Right lung (tissue), 2 donors: ENCODE measurements at regions not wholly inside any gene's neighbourhood (a gene's known extent, or its start where the extent isn't known, plus 50 kb on each side); places are given as distances from the start of the nearest gene placed in this dataset.

Experiments
- DNase-seq, 2 donors: peaks; one replicate each; pipeline ENCODE4 v3.0.0-alpha.2; 2013

- peak; percentile 67 to 74 for DNase-seq
Measured at GRCh38 chr20:11350126-11351005, 567.3 kb upstream of the BTBD3 start.

DNA sequence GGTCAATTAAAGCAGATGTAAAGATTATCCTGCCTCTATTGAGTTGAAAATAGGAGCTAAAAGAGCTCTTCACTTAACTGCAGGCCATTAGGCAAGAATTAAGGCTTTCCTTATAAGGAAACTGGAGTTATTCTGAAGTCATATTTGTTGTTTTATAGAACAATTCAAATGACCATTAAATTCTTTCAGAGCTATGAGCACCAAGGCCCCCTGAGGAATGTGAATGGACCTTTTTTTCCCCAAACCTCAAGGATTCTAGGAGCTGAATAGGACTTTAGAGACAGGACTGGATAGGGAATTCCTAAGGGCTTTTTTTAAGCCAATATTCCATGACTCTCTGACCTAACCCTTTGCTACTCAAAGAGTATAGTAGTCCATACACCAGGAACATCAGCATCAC is 565.7 kb upstream of the BTBD3 start:
- DNase-seq = no peak

GRCh38 chr20:11354846-11355245 is 562.8 kb upstream of the BTBD3 start:
- DNase-seq = no peak

DNA sequence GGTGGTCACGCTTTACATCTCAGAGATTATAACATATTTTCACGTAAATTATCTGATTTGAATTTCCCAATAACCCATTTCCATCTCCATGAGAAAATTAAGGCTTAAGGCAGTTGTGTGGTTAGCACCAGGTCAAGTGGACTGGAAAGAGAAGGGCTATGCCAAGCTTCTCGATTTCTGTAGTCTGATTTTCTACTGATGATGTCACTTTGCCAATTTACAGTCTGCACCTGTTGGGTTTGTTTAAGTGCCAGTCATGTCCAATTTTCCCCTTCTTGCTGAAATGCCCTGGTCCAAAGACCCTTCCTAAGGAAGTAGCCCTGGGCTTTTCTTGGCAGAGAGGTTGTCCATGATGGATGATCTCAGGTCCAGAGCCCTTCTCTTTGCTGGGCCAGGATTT is 562.3 kb upstream of the BTBD3 start:
- DNase-seq = no peak

DNA sequence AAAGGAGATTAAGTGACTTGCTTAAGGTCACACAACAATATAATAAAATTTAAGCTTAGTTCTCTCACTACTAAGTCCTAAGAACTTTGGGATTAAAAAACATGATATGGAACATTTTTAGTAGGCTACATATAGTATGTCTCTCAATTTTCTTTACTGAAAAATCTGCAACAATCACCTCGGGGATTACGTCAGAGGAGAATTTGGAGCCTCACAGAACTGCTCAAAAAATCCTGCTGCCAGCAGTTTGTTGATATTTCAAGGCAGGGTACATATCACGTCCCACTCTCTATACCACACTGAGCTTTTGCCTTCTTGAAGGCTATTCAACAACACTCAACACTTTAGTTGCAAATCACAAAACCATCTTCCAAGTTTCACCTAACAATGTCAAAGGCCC is 561.6 kb upstream of the BTBD3 start:
- no peak for DNase-seq

DNA sequence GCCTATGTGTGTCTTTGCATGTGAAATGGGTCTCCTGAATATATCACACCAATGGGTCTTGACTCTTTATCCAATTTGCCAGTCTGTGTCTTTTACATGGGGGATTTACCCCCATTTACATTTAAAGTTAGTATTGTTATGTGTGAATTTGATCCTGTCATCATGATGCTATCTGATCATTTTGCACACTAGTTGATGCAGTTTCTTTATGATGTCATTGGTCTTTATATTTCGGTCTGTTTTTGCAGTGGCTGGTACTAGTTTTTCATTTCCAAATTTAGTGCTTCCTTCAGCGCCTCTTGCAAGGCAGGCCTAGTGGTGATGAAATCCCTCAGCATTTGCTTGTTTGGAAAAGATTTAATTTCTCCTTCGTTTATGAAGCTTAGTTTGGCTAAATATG is 555.2 kb upstream of the BTBD3 start:
- DNase-seq = no peak

- DNase-seq = no peak
Measured at GRCh38 chr20:11364736-11365135, 553.0 kb upstream of the BTBD3 start.

GRCh38 chr20:11366660-11367059 is 551.0 kb upstream of the BTBD3 start:
- DNase-seq = no peak

GRCh38 chr20:11368499-11368898 is 549.2 kb upstream of the BTBD3 start:
- DNase-seq = no peak

- DNase-seq = no peak
Measured at GRCh38 chr20:11368965-11369711, 548.6 kb upstream of the BTBD3 start.

- no peak for DNase-seq
Measured at GRCh38 chr20:11371831-11372230, 545.9 kb upstream of the BTBD3 start.

DNA sequence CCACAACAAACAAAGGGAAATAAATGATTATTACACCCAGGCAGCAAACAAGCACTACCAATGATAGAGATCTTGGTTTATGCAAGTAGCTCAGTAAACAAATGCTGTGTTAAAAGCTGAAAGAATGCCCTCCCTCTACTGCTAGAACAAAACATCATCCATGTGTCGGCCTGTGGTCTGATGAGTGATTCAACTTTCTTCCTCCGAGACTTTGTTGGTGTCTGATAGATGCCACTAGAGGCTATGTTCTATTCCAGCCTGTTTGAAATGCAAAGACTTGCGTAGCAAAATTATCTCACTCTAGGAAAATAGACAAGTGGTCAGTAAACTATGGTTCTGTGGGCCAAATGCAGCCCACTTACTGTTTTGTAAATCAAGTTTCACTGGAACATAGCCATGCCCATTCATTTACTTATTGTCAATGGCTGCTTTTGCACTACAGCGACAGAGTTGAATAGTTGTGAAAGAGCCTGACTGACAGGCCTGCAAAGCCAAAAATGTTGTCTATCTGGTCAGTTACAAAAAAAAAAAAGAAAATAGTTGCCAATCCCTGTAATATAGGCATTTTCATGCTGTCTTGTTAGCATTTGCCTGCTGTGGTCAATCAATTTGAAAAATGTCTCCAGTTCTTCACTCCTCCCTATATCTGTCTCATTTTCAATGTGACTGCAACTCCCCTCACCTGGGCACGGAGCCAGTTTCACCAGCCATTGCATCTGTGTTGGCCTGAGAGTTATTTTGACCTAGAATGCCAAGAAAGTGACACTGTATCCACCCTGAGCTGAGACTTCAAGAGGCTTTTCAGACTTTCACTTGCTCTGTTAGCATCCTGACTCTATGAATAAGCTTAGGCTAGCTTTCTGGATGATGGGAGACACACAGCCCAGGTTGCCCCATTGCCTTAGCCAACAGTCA is 544.6 kb upstream of the BTBD3 start:
- DNase-seq = no peak

GRCh38 chr20:11375335-11375734 is 542.4 kb upstream of the BTBD3 start:
- no peak for DNase-seq

DNA sequence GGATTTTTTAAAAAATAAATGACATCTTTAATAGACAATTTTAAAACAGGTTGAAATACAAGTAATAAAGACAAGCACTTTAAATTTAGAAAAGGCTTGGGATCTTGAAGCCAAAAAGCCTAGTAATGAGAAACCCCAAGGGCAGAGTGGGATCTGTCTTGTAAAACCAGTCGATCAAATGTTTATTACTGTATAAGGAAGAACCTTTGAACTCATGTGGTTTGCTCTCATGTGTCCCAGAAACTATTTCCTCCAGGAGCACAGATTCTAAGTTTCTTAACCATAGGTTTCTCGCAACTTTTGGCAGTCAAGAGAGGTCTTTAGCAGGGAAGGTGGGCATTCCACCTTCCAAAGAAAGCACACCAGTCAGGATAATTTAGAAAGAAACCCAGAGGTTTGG is 541.7 kb upstream of the BTBD3 start:
- DNase-seq = no peak

GRCh38 chr20:11376420-11376819 is 541.3 kb upstream of the BTBD3 start:
- DNase-seq = no peak

- no peak for DNase-seq
Measured at GRCh38 chr20:11376998-11377397, 540.7 kb upstream of the BTBD3 start.

GRCh38 chr20:11377761-11378160 is 539.9 kb upstream of the BTBD3 start:
- no peak for DNase-seq

- no peak for DNase-seq
Measured at GRCh38 chr20:11378252-11378651, 539.4 kb upstream of the BTBD3 start.

DNA sequence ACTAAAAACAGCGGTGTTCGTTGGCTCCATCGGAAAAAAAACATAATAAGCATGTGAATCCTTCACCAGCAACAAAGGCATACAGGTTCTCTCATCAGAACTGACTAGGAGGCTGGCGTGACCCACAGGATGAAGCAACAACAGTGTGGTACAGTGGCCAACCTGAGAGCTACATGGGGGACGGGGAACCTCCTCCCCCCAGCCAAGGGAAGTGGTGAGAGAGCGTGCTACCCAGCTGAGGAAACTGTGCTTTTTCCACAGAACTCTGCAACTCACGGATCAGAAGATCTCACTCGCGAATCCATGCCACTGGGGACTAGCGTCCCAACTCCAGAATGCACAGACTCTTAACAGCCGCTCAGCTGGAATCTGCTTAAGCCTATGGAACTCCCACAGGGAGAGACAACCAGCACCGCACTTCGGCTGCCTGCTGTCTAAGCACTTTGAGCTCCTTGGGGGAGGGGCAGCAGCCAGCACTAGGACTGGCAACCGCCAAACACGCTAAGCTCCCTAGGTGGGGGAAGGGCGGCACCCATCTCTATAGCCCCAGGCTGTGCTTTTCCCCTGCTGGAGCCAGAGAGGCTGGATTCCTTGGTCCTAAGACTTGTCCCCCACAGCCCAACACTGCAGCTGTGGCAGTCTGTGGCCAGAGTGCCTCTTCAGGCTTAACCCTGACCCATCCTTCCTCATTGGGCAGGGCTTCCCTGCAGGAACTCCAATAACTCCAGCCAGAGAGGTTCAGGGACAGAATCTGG is 538.3 kb upstream of the BTBD3 start:
- DNase-seq = no peak

GRCh38 chr20:11380283-11380682 is 537.4 kb upstream of the BTBD3 start:
- no peak for DNase-seq

DNA sequence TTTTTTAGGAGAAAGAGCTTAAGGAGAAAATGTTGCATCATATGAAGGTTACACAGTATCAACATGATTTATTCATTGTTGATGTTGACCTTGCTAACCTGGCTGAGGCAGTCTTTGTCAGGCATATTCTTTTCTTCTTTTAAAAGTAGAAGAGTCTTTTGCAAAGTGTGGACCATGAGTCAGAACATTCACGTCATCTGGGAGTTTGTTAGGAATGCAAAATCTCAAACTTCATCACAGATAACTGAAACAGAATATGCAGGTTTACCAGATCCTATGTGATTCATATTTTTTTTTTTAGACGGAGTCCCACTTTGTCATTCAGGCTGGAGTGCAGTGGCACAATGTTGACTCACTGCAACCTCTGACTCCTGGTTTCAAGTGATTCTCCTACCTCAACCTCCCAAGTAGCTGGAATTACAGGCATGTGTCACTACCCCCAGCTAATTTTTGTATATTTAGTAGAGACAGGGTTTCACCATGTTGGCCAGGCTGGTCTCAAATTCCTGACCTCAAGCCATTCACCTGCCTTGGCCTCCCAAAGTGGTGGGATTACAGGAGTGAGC is 530.4 kb upstream of the BTBD3 start:
- DNase-seq = no peak
